ENCODE measurements at regions not wholly inside any gene's neighbourhood (a gene's known extent, or its start where the extent isn't known, plus 50 kb on each side); places are given as distances from the start of the nearest gene placed in this dataset.

- DNase-seq (ENCODE audit: low read depth in 2 of 2): no peak
These were observed 251.4 kb upstream of the TGFBR2 start for GRCh38 chr3:30354972-30355371.

DNA sequence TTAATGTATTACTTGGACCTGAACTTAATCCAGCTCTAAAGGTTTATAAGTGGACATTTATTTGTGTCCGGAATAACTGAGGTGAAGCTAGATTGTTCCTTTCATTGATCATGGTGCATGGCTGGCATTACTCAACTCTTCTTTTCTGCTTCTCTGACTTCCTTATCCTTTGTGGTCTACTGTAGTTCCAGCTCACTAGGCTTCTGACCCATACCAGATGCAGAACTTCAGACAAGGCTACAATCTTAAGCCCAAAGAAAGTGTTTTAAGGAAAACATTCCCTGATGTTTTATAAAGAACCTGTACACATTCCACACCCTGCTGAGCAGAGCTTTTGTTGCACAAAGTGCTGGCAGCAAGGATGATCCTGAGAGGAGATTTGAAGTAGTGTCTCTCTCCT, 250.8 kb upstream of the TGFBR2 start:
- no peak for DNase-seq (ENCODE audit: low read depth in 2 of 2)

GRCh38 chr3:30356866-30357753, 249.3 kb upstream of the TGFBR2 start:
- no peak for DNase-seq (ENCODE audit: low read depth in 2 of 2)

- DNase-seq (ENCODE audit: low read depth in 2 of 2): no peak
These were observed 248.5 kb upstream of the TGFBR2 start for GRCh38 chr3:30357897-30358296.

DNA sequence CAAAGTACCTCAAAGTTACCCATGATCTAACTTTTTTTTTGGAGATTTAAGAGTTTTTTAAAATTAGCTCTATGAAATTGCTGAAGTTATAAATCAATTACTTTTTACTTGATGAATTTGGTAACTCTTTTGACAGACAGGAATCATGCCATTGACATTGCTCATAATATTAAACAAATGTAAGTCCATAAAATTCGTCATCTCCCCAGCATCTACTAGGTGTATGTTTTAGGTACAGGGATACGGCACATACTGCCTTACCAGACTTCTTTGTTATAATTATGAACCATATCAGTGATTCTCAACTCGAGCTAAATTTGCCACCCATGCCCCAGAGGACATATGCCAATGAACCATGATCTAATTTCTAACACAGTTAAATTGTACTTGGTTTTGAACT, 247.5 kb upstream of the TGFBR2 start:
- no peak for DNase-seq (ENCODE audit: low read depth in 2 of 2)

DNA sequence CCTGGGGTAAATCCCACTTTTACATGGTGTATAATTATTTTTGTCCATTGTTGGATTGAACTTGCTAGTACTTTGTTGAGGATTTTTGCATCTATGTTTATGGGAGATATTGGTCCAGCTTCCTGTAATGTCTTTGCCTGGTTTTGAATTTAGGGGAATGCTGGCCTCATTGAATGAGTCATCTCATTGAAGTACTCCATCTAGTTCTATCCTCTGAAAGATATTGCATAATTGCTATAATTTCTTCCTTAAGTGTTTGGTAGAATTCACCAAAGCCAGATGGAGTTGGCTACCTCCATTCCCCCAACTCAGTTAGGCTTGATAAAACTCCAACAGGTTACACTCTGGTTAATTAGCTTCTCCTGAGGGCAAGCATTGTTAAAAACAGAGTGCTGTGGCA, 237.4 kb upstream of the TGFBR2 start:
- no peak for DNase-seq (ENCODE audit: low read depth in 2 of 2)

GRCh38 chr3:30370681-30371271, 235.6 kb upstream of the TGFBR2 start:
- DNase-seq (ENCODE audit: low read depth in 2 of 2): no peak

GRCh38 chr3:30372837-30373236, 233.6 kb upstream of the TGFBR2 start:
- no peak for DNase-seq (ENCODE audit: low read depth in 2 of 2)

GRCh38 chr3:30384546-30385072, 221.8 kb upstream of the TGFBR2 start:
- DNase-seq (ENCODE audit: low read depth in 2 of 2): no peak

DNA sequence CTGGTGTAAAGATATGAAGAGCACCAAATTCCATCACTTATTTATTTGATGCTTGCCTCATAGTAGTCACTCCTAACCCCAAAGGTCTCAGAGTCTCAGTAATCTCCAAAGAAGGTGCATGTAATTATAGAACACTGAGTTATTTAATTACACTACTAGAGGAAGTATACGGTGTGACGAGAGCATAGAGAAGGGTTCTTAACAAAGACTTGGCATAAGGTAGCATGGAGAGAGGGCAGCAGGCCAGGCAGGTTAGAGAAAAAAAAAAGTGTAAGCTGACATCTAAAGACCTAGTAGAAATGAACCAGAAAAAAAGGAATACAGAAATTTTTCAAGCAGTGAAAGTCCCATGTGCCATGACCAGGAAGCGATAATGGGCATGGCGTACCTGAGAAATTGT, 213.3 kb upstream of the TGFBR2 start:
- no peak for DNase-seq (ENCODE audit: low read depth in 2 of 2)

- DNase-seq (ENCODE audit: low read depth in 2 of 2): no peak
These were observed 209.4 kb upstream of the TGFBR2 start for GRCh38 chr3:30397030-30397429.

DNA sequence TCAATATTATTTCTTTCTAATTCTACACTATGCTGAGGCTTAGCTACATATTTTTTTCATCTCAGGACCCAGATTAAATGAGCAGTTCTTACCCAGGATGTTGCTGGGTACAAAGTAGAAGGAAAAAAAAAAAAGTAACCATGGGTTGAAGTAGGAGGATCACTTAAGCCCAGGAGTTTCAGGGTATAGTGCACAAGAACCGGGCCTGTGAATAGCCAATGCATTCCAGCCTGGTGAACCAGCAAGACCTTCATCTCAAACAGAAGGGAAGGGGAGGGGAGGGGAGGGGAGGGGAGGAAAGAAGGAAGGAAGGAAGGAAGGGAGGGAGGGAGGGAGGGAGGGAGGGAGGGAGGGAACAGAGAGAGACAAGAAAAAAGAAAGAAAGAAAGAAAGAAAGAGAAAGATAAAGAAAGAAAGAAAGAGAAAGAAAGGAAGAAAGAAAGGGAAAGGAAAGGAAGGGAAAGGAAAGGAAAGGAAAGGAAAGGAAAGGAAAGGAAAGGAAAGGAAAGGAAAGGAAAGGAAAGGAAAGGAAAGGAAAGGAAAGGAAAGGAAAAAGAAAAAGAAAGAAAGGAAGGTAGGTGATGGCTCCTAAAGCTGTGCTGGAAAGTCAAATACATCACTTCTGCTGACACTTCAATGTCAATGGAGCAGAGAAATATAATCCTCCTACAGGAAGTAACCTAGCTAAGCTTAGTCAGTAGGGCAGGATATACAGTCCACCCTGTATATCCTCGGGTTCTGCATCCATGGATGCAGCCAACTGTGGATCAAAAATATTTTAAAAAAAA, 206.8 kb upstream of the TGFBR2 start:
- no peak for DNase-seq (ENCODE audit: low read depth in 2 of 2)

GRCh38 chr3:30400926-30401325, 205.5 kb upstream of the TGFBR2 start:
- no peak for DNase-seq (ENCODE audit: low read depth in 2 of 2)

DNA sequence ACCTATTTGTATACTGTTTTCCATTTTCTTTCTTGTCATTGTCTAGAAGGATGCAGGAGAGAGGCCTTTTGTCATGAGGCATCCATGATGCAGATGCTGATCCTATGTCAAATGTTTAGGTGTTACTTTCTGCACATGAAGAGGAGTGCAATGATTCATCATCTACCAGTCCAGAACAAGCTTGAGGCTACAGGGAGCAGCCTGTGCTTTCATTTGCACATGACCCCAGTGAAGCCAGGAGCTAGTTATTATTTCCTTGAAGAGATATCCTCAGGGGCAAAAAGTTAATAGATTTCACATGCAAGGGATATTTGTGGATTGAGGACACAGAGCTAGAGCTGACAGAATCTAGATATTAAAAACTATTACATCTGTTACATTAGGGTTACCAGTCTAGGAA, 204.4 kb upstream of the TGFBR2 start:
- DNase-seq (ENCODE audit: low read depth in 2 of 2): no peak

GRCh38 chr3:30407651-30408050, 198.8 kb upstream of the TGFBR2 start:
- DNase-seq (ENCODE audit: low read depth in 2 of 2): no peak

- DNase-seq (ENCODE audit: low read depth in 2 of 2): no peak
These were observed 198.3 kb upstream of the TGFBR2 start for GRCh38 chr3:30408105-30408557.

DNA sequence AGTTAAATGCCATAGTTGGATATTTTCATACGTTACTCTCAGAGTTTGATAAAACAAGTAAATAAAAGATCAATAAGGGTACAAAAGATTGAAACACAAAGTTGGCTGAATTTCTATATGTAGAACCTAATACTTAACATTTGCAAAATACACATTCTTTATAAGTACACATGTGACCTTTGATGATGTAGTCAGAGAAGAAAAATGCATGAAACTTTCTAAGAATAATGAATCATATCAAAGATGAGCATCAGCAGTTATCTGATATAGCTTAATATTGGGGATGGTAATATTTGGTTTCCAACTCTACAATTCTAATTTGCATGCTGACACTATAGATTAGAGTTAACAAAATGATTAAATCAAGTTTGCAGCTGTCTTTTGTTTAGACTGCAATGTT, 188.0 kb upstream of the TGFBR2 start:
- DNase-seq (ENCODE audit: low read depth in 2 of 2): no peak

DNA sequence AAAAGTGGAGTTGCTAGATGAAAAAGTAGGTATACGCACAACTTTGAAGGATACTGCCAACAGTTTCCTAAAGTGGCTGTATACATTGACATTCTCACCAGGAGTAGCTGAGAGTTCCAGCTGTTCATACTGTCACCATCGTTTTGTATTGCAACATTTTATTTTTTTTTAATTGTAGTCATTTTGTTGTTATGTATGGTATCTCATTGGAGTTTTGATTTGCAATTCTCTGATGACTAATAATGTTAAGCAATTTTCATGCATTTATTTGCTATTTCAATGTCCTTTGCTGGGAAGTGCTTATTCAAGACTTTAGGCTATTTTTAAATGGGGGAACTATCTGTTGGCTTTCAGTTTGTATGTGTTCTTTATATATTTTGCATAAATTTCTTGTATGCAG, 185.1 kb upstream of the TGFBR2 start:
- no peak for DNase-seq (ENCODE audit: low read depth in 2 of 2)

DNA sequence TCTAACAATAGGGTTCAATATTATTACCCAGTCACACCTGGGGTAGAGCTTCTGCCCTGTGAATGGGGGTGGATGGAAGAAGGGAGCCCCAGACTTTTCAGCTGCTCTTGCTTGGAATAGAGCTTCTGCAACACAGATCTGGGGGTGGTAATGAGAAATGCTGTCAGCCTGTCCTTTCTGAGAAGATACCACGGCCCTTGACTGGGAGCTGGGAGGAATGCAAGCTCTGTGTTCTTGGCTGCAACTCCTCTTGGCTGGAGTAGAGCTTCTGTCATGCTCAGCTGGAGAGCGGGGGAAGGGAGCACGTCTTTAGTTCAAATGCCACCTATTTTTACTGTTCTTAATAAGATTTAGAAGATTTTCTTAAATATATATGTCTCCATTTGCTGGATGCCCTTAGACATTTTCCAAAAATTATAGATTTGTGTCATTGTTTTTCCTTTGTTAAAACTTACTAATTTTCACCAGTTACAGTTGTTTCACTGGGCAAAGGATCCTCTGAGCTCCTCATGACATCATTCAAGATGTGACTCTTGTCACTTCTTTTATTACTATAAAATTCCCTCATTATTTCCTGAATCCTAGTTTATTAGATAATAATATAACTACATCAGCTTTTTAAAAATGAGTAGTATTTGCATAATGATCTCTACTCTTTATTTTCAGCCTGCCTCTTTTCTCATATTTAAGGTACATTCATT, 180.0 kb upstream of the TGFBR2 start:
- no peak for DNase-seq (ENCODE audit: low read depth in 2 of 2)

- DNase-seq (ENCODE audit: low read depth in 2 of 2): no peak
These were observed 178.2 kb upstream of the TGFBR2 start for GRCh38 chr3:30428251-30428650.

- DNase-seq (ENCODE audit: low read depth in 2 of 2): no peak
These were observed 170.5 kb upstream of the TGFBR2 start for GRCh38 chr3:30435861-30436331.

DNA sequence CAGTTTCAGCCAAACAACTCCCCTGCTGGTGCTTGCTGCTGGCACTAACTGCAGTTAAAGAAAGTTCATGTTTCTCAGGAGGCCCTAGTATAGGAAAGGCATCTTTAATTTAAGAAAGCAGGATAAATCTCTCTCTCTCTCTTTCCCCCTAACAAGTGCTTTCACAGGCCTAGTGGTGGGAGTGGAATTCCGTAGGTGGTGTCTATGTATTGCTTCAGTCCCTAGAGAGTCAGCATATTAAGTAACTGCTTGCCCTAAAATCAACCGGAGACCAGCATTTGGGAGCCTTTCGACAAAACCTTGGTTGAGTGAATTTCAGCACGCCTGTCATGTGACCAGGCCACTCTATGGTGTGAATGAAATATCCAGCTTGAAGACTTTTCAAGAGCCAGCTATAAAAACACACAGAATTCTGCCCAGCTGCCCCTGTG, 169.2 kb upstream of the TGFBR2 start:
- no peak for DNase-seq (ENCODE audit: low read depth in 2 of 2)

Measured in activated CD8-positive, alpha-beta memory T cell treated with anti-CD3 and anti-CD28 coated beads for 4 hours (primary cell).